ENCODE measurements at regions not wholly inside any gene's neighbourhood (a gene's known extent, or its start where the extent isn't known, plus 50 kb on each side); places are given as distances from the start of the nearest gene placed in this dataset.

GRCh38 chr7:144941127-144941526 is 105.3 kb upstream of the TPK1 start:
- Histone ChIP-seq H3K9me3 (peaks cover 0 to under 1% (median 0%) of the 10 kb centered on the region in 8 donors), H3K4me1 (no peaks in the 10 kb centered on the region), H3K36me3 (no peaks in the 10 kb centered on the region), H3K27ac (no peak overlapping the region), H3K4me3 (no peak overlapping the region), H3K27me3 (replicated peaks in 1 of 7) (no peaks in the 10 kb centered on the region)
- intact Hi-C loops (cut with DNase I; ENCODE audit: low total_unique reads) = no loop called here
- DNase-seq = no peak
- WGBS, 5 donors = 82 to 94% (median 88%) methylated on average over 1 of the region's 1 CpG
- no peak for TF ChIP-seq POLR2A (IDR thresholded peaks at IDR 0.05)

GRCh38 chr7:144937199-144937598 is 101.3 kb upstream of the TPK1 start:
- Histone ChIP-seq H3K4me3 (no peak overlapping the region), H3K4me1 (no peaks in the 10 kb centered on the region), H3K27ac (no peak overlapping the region), H3K36me3 (no peaks in the 10 kb centered on the region), H3K27me3 (replicated peaks in 1 of 7) (no peaks in the 10 kb centered on the region), H3K9me3 (no peaks in the 10 kb centered on the region)
- intact Hi-C loops (cut with DNase I; ENCODE audit: low total_unique reads) = no loop called here
- no peak for TF ChIP-seq POLR2AphosphoS5 (IDR thresholded peaks at IDR 0.05)
- no peak for TF ChIP-seq CTCF (IDR thresholded peaks at IDR 0.05 in 8 of 11, conservative IDR thresholded peaks at IDR 0.05 in 3 of 11)
- 37 to 86% (median 61%) methylated on average over 1 to 2 of the region's 2 CpGs for WGBS, 5 donors
- DNase-seq = no peak

GRCh38 chr7:144936314-144936713 is 100.5 kb upstream of the TPK1 start:
- Histone ChIP-seq H3K27ac (no peak overlapping the region), H3K9me3 (no peaks in the 10 kb centered on the region), H3K4me3 (no peak overlapping the region), H3K36me3 (no peaks in the 10 kb centered on the region), H3K27me3 (replicated peaks in 1 of 7) (no peaks in the 10 kb centered on the region), H3K4me1 (no peaks in the 10 kb centered on the region)
- 50 to 72% (median 59%) methylated on average over 1 of the region's 1 CpG for WGBS, 5 donors
- TF ChIP-seq CTCF (IDR thresholded peaks at IDR 0.05 in 8 of 11, conservative IDR thresholded peaks at IDR 0.05 in 3 of 11) = no peak
- TF ChIP-seq POLR2A (IDR thresholded peaks at IDR 0.05) = no peak
- TF ChIP-seq POLR2AphosphoS5 (IDR thresholded peaks at IDR 0.05) = no peak
- no peak for DNase-seq
- intact Hi-C loops (cut with DNase I; ENCODE audit: low total_unique reads) = no loop called here

- intact Hi-C loops (cut with DNase I; ENCODE audit: low total_unique reads) = no loop called here
- H3K27me3 ChIP-seq (replicated peaks in 1 of 7) = no peaks in the 10 kb centered on the region
- TF ChIP-seq CTCF (IDR thresholded peaks at IDR 0.05 in 8 of 11, conservative IDR thresholded peaks at IDR 0.05 in 3 of 11) (no peak), POLR2AphosphoS5 (IDR thresholded peaks at IDR 0.05) (no peak), POLR2A (IDR thresholded peaks at IDR 0.05) (no peak)
- H3K4me1 ChIP-seq = peaks cover 0 to 14% (median 7%) of the 10 kb centered on the region in 6 donors
- 41 to 53% (median 50%) methylated on average over 6 of the region's 6 CpGs for WGBS, 5 donors
- H3K9me3 ChIP-seq = no peaks in the 10 kb centered on the region
- no peak overlapping the region for H3K27ac ChIP-seq
- H3K36me3 ChIP-seq = no peaks in the 10 kb centered on the region
- H3K4me3 ChIP-seq = no peak overlapping the region
- no peak for DNase-seq
These were observed 74.6 kb upstream of the TPK1 start for GRCh38 chr7:144910411-144910810.

GRCh38 chr7:144908943-144909556 is 73.2 kb upstream of the TPK1 start:
- intact Hi-C loops (cut with DNase I; ENCODE audit: low total_unique reads) = no loop called here
- 69 to 78% (median 72%) methylated on average over 4 of the region's 4 CpGs for WGBS, 5 donors
- TF ChIP-seq POLR2A (IDR thresholded peaks at IDR 0.05) = no peak
- no peak for TF ChIP-seq POLR2AphosphoS5 (IDR thresholded peaks at IDR 0.05)
- no peak for TF ChIP-seq CTCF (IDR thresholded peaks at IDR 0.05 in 8 of 11, conservative IDR thresholded peaks at IDR 0.05 in 3 of 11)
- no peaks in the 10 kb centered on the region for H3K36me3 ChIP-seq
- no peaks in the 10 kb centered on the region for H3K9me3 ChIP-seq
- peaks cover 0 to 14% (median 7%) of the 10 kb centered on the region in 6 donors for H3K4me1 ChIP-seq
- no peaks in the 10 kb centered on the region for H3K27me3 ChIP-seq (replicated peaks in 1 of 7)
- DNase-seq = no peak
- no peak overlapping the region for H3K27ac ChIP-seq
- no peak overlapping the region for H3K4me3 ChIP-seq
